Sigmoid colon (tissue), 4 donors: ENCODE measurements at regions not wholly inside any gene's neighbourhood (a gene's known extent, or its start where the extent isn't known, plus 50 kb on each side); places are given as distances from the start of the nearest gene placed in this dataset.

Experiments used
- EP300 ChIP-seq, 4 donors: sonication (generic); formaldehyde crosslinking; IDR thresholded peaks; one replicate each; pipeline ENCODE4 v1.6.1; 2017; ENCODE audit warnings: antibody characterized with exemption in 4 of 4
- POLR2A ChIP-seq, 2 donors: fragments of 450-650 bp; IDR thresholded peaks; one replicate each; pipeline ENCODE4 v1.6.1; 2016; ENCODE audit warnings: antibody characterized with exemption in 2 of 2, mild to moderate bottlenecking in 2 of 2, moderate library complexity in 2 of 2
- TF ChIP-seq, protein P1 (sequence below), 4 experiments: fragments of 450-650 bp in 3 of 4; fragments of 200-600 bp in 1 of 4; IDR thresholded peaks; one replicate each; pipeline ENCODE4 v1.5.1; 2016 to 2019; ENCODE audit warnings: antibody characterized with exemption in 4 of 4, mild to moderate bottlenecking in 3 of 4, moderate library complexity in 2 of 4

DNA sequence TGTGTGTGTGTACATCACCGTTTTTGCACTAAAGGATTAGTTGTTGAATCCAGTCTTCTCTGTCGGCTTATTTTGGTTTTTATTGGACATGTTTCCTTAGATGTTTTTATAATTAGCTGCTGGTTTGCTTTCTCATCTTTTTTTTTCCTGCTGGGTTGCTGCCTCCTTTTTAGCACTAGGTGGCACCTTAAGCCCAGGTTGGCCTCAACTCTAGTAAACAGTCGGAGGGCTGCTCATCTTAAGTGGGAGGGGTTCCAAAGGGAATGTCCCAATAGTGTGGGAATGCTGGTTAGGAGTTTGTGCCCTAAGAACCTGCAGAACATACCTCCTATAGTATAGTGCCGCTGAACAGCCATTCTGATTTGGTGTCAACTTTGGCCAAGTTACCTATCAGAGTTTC is 570.1 kb upstream of the CXADR start:
- TF ChIP-seq, protein P1, sequence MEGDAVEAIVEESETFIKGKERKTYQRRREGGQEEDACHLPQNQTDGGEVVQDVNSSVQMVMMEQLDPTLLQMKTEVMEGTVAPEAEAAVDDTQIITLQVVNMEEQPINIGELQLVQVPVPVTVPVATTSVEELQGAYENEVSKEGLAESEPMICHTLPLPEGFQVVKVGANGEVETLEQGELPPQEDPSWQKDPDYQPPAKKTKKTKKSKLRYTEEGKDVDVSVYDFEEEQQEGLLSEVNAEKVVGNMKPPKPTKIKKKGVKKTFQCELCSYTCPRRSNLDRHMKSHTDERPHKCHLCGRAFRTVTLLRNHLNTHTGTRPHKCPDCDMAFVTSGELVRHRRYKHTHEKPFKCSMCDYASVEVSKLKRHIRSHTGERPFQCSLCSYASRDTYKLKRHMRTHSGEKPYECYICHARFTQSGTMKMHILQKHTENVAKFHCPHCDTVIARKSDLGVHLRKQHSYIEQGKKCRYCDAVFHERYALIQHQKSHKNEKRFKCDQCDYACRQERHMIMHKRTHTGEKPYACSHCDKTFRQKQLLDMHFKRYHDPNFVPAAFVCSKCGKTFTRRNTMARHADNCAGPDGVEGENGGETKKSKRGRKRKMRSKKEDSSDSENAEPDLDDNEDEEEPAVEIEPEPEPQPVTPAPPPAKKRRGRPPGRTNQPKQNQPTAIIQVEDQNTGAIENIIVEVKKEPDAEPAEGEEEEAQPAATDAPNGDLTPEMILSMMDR (IDR thresholded peaks at IDR 0.05): no peak
- TF ChIP-seq EP300 (IDR thresholded peaks at IDR 0.05) (no peak), POLR2A (IDR thresholded peaks at IDR 0.05) (no peak)
